ENCODE measurements at regions not wholly inside any gene's neighbourhood (a gene's known extent, or its start where the extent isn't known, plus 50 kb on each side); places are given as distances from the start of the nearest gene placed in this dataset.

- H3K4me1 ChIP-seq = no peaks in the 10 kb centered on the region
- H3K36me3 ChIP-seq = no peaks in the 10 kb centered on the region
- H3K27me3 ChIP-seq = no peaks in the 10 kb centered on the region
- H3K4me3 ChIP-seq = no peak overlapping the region
- peak in 1 of 2 donors; percentile 54 for DNase-seq (ENCODE audit: low spot score in 2 of 2)
- intact Hi-C loops (cut with DNase I) = no loop called here
- no peak for TF ChIP-seq CTCF (IDR thresholded peaks at IDR 0.05)
- H3K9me3 ChIP-seq = no peaks in the 10 kb centered on the region
- no peak overlapping the region for H3K27ac ChIP-seq
These were observed 57.1 kb upstream of the RNU6ATAC start for GRCh38 chr9:134221273-134222017.

- no peaks in the 10 kb centered on the region for H3K4me1 ChIP-seq
- H3K4me3 ChIP-seq = no peak overlapping the region
- H3K9me3 ChIP-seq = no peaks in the 10 kb centered on the region
- intact Hi-C loops (cut with DNase I) = no loop called here
- no peaks in the 10 kb centered on the region for H3K27me3 ChIP-seq
- no peak for TF ChIP-seq CTCF (IDR thresholded peaks at IDR 0.05)
- DNase-seq (ENCODE audit: low spot score in 2 of 2) = peak in 1 of 2 donors; percentile 54
- H3K36me3 ChIP-seq = no peaks in the 10 kb centered on the region
- H3K27ac ChIP-seq = no peak overlapping the region
These were observed 57.7 kb upstream of the RNU6ATAC start for GRCh38 chr9:134222018-134222573.

GRCh38 chr9:134223091-134223490 is 58.7 kb upstream of the RNU6ATAC start:
- H3K4me1 ChIP-seq = no peaks in the 10 kb centered on the region
- no peak for DNase-seq (ENCODE audit: low spot score in 2 of 2)
- no peak overlapping the region for H3K27ac ChIP-seq
- H3K4me3 ChIP-seq = no peak overlapping the region
- intact Hi-C loops (cut with DNase I) = no loop called here
- TF ChIP-seq CTCF (IDR thresholded peaks at IDR 0.05) = no peak
- no peaks in the 10 kb centered on the region for H3K9me3 ChIP-seq
- no peaks in the 10 kb centered on the region for H3K36me3 ChIP-seq
- no peaks in the 10 kb centered on the region for H3K27me3 ChIP-seq

- Histone ChIP-seq H3K4me3 (no peak overlapping the region), H3K36me3 (no peaks in the 10 kb centered on the region), H3K27ac (no peak overlapping the region), H3K4me1 (no peaks in the 10 kb centered on the region), H3K9me3 (no peaks in the 10 kb centered on the region), H3K27me3 (no peaks in the 10 kb centered on the region)
- DNase-seq (ENCODE audit: low spot score in 2 of 2) = peak in 1 of 2 donors; percentile 45
- intact Hi-C loops (cut with DNase I) = no loop called here
- no peak for TF ChIP-seq CTCF (IDR thresholded peaks at IDR 0.05)
These were observed 59.3 kb upstream of the RNU6ATAC start for GRCh38 chr9:134223591-134224122.

- no peak overlapping the region for H3K27ac ChIP-seq
- H3K27me3 ChIP-seq = no peaks in the 10 kb centered on the region
- TF ChIP-seq CTCF (IDR thresholded peaks at IDR 0.05) = no peak
- no peaks in the 10 kb centered on the region for H3K9me3 ChIP-seq
- intact Hi-C loops (cut with DNase I) = no loop called here
- no peaks in the 10 kb centered on the region for H3K36me3 ChIP-seq
- no peak for DNase-seq (ENCODE audit: low spot score in 2 of 2)
- H3K4me3 ChIP-seq = no peak overlapping the region
- no peaks in the 10 kb centered on the region for H3K4me1 ChIP-seq
These were observed 59.8 kb upstream of the RNU6ATAC start for GRCh38 chr9:134224127-134224526.
